Prostate gland (tissue), 2 donors: ENCODE measurements at regions not wholly inside any gene's neighbourhood (a gene's known extent, or its start where the extent isn't known, plus 50 kb on each side); places are given as distances from the start of the nearest gene placed in this dataset.

Experiments
- DNase-seq: peaks from one replicate; pipeline ENCODE4 v3.0.0-alpha.2; 2019; ENCODE audit warnings: low spot score
- H3K27ac ChIP-seq, 2 donors: fragments of 200-600 bp; sonication (generic); 2 replicates each; pipeline ENCODE4 v1.5.1; 2017 to 2019
- H3K27me3 ChIP-seq: fragments of 200-600 bp; sonication (generic); replicated peaks from 2 replicates; pipeline ENCODE4 v1.5.1; 2019; ENCODE audit not compliant: insufficient read depth
- H3K36me3 ChIP-seq, 2 donors: fragments of 200-600 bp; sonication (generic); 1 replicate in 1 of 2; 2 replicates in 1 of 2; pipeline versions ENCODE4 v1.5.1 to v1.8.1; 2017 to 2019
- H3K4me1 ChIP-seq: fragments of 200-600 bp; sonication (generic); replicated peaks from 2 replicates; pipeline ENCODE4 v1.5.1; 2019
- H3K4me3 ChIP-seq, 2 donors: fragments of 200-600 bp; sonication (generic); 2 replicates each; pipeline ENCODE4 v1.5.1; 2017 to 2019
- H3K9me3 ChIP-seq: fragments of 200-600 bp; sonication (generic); 2 replicates; pipeline ENCODE4 v1.5.1; 2017
- CTCF ChIP-seq, 4 experiments: fragments of 200-600 bp in 2 of 4; fragments of 450-650 bp in 2 of 4; sonication (generic) in 2 of 4; IDR thresholded peaks; 1 replicate in 3 of 4; 2 replicates in 1 of 4; pipeline ENCODE4 v1.5.1; 2016 to 2019; ENCODE audit warnings: antibody characterized with exemption in 4 of 4, mild to moderate bottlenecking in 2 of 4, moderate library complexity in 2 of 4
- POLR2A ChIP-seq: fragments of 450-650 bp; IDR thresholded peaks from one replicate; pipeline ENCODE4 v1.6.1; 2016; ENCODE audit warnings: antibody characterized with exemption, mild to moderate bottlenecking
- POLR2AphosphoS5 ChIP-seq: sonication (generic); formaldehyde crosslinking; IDR thresholded peaks from one replicate; pipeline ENCODE4 v1.6.1; 2017; ENCODE audit warnings: antibody characterized with exemption
- WGBS: methylation state at CpG from one replicate; pipeline ENCODE4 v1.1.5; 2018; 5-methylcytosine and 5-hydroxymethylcytosine counted together
- intact Hi-C: fragments of 100-400 bp; cut with DNase I; formaldehyde crosslinking; loops from one replicate; pipeline ENCODE4 v1.14.2; 2022

DNA sequence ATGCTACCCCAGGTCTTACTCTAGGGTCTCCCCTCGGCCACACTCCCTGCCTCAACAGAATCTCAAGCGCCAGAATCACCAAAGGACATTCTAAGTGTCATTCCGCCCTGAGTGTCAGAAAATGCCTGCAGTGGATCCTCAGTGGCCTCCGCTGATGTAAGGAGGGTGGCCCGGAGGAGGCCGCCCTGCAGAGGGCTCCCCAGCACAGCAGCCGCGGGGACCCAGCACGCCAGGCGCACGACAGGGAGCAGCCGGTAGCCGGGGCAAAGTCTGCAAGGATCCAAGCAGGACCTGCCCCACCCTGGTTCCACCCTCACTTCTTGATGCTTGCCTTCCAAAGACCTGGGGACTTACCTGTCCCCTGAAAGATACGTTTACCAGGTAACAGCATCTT, 54.2 kb upstream of the ID2 start:
- Histone ChIP-seq H3K36me3 (no peaks in the 10 kb centered on the region), H3K27me3 (no peaks in the 10 kb centered on the region), H3K4me3 (no peak overlapping the region), H3K9me3 (no peaks in the 10 kb centered on the region), H3K4me1 (no peaks in the 10 kb centered on the region), H3K27ac (no peak overlapping the region)
- TF ChIP-seq POLR2A (no peak), CTCF (IDR thresholded peaks at IDR 0.05) (no peak), POLR2AphosphoS5 (no peak)
- no peak for DNase-seq
- intact Hi-C loops: no loop called here
- WGBS: 96% methylated on average over 14 of the region's 14 CpGs

DNA sequence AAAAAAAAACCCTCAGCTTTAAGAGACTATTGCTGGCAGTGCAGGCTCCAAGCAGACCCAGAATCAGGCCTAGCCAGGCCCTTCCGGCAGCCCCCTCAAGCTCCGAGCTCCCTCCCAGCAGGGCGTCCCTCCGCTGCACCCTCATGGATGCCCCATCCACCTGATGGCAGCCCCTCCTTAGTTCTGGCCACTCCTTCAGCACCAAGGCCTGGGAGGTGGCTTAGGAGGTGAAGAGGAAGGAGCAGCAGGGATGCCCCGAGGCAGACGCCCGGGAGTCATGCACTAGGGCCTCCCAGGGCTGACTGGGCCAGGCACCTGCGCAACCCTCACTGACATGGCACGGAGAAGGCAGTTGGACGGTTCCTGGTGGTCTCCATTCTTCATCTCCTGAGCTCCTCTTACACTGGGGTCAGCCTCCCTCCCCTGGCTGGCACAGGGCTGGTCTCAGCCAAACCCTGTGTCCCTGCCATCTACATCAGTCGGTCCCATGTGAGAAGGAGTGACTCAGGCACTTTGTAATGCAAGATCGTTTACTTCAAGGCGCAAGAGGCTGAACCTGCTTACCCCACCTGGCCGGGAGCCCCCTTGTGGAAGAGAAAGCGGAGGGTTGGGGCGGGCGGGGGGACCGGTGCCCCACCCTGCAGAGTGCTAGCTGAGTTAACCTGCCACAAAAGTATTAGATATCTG, 53.5 kb upstream of the ID2 start:
- no peaks in the 10 kb centered on the region for H3K9me3 ChIP-seq
- 81% methylated on average over 17 of the region's 18 CpGs for WGBS
- no peaks in the 10 kb centered on the region for H3K36me3 ChIP-seq
- DNase-seq: no peak
- no peaks in the 10 kb centered on the region for H3K4me1 ChIP-seq
- TF ChIP-seq POLR2A: no peak
- TF ChIP-seq POLR2AphosphoS5: no peak
- no peak for TF ChIP-seq CTCF (IDR thresholded peaks at IDR 0.05)
- no peak overlapping the region for H3K27ac ChIP-seq
- no peak overlapping the region for H3K4me3 ChIP-seq
- no peaks in the 10 kb centered on the region for H3K27me3 ChIP-seq
- intact Hi-C loops: no loop called here

- no peaks in the 10 kb centered on the region for H3K9me3 ChIP-seq
- H3K4me1 ChIP-seq: no peaks in the 10 kb centered on the region
- H3K4me3 ChIP-seq: no peak overlapping the region
- 92% methylated on average over 6 of the region's 6 CpGs for WGBS
- TF ChIP-seq CTCF (IDR thresholded peaks at IDR 0.05) (no peak), POLR2A (no peak), POLR2AphosphoS5 (no peak)
- H3K36me3 ChIP-seq: no peaks in the 10 kb centered on the region
- no peak for DNase-seq
- H3K27ac ChIP-seq: no peak overlapping the region
- intact Hi-C loops: no loop called here
- no peaks in the 10 kb centered on the region for H3K27me3 ChIP-seq
Measured at GRCh38 chr2:8628866-8629209, 53.0 kb upstream of the ID2 start.

DNA sequence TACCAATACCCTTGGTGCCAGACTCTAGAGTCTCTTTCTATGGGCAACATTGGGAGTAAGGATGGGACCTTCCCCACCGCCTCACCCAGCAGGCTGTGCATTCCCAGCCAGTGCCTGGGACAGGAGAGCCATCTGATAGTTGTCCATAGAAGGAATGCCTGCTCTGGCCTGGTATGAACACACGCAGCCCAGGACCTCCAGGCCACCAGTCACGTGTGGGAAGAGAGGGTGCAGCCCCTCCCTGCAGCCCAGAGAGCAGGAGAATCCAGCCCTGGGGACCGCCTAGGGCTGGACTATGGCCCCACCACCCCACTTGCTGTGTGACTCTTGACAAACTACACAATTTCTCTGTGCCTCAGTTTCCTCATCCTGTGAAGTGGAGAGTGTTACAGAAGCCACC, 52.5 kb upstream of the ID2 start:
- intact Hi-C loops: no loop called here
- no peak overlapping the region for H3K4me3 ChIP-seq
- no peaks in the 10 kb centered on the region for H3K4me1 ChIP-seq
- H3K27me3 ChIP-seq: no peaks in the 10 kb centered on the region
- 89% methylated on average over 4 of the region's 4 CpGs for WGBS
- no peak for DNase-seq
- no peaks in the 10 kb centered on the region for H3K9me3 ChIP-seq
- H3K27ac ChIP-seq: no peak overlapping the region
- H3K36me3 ChIP-seq: no peaks in the 10 kb centered on the region
- TF ChIP-seq POLR2A (no peak), POLR2AphosphoS5 (no peak), CTCF (IDR thresholded peaks at IDR 0.05) (no peak)

- H3K4me1 ChIP-seq: no peaks in the 10 kb centered on the region
- no peak overlapping the region for H3K4me3 ChIP-seq
- H3K9me3 ChIP-seq: no peaks in the 10 kb centered on the region
- 84% methylated on average over 20 of the region's 21 CpGs for WGBS
- no peak for TF ChIP-seq POLR2AphosphoS5
- no peak for TF ChIP-seq POLR2A
- TF ChIP-seq CTCF (IDR thresholded peaks at IDR 0.05): no peak
- no peaks in the 10 kb centered on the region for H3K36me3 ChIP-seq
- H3K27ac ChIP-seq: no peak overlapping the region
- intact Hi-C loops: no loop called here
- H3K27me3 ChIP-seq: no peaks in the 10 kb centered on the region
- DNase-seq: no peak
Measured at GRCh38 chr2:8630676-8631464, 51.0 kb upstream of the ID2 start.
